ENCODE measurements at regions not wholly inside any gene's neighbourhood (a gene's known extent, or its start where the extent isn't known, plus 50 kb on each side); places are given as distances from the start of the nearest gene placed in this dataset.

GRCh38 chr5:179405054-179405416 lies 59.8 kb upstream of the ADAMTS2 start:
- peak overlapping the region in 1 of 2 experiments; percentile 91; a peak in 1 of 4 replicates for H3K27ac ChIP-seq (ENCODE audit: low read depth in 2 of 2, low read length in 1 of 2)
- H2AFZ ChIP-seq (ENCODE audit: low read depth): no peak overlapping the region
- H3F3A ChIP-seq (replicated peaks; ENCODE audit: insufficient read depth): no peaks in the 10 kb centered on the region
- no peaks in the 10 kb centered on the region for H3K9me2 ChIP-seq
- WGBS (ENCODE audit: low lambda C conversion rate): 14% methylated on average over 1 of the region's 2 CpGs
- DNase-seq: no peak
- POLR2A ChIA-PET: no interaction called here
- H3K36me3 ChIP-seq (replicated peaks in 1 of 2; ENCODE audit: control insufficient read depth in 1 of 2, insufficient read depth in 2 of 2, low read length in 1 of 2): no peaks in the 10 kb centered on the region
- H4K20me1 ChIP-seq (ENCODE audit: insufficient read depth): no peaks in the 10 kb centered on the region
- peaks cover 0 to 62% of the 10 kb centered on the region in 2 experiments; a peak in 1 of 4 replicates for H3K4me1 ChIP-seq (ENCODE audit: control insufficient read depth in 1 of 2, insufficient read depth in 2 of 2, low read depth in 1 of 2, low read length in 1 of 2)
- H3K27me3 ChIP-seq (ENCODE audit: insufficient read depth): no peaks in the 10 kb centered on the region
- TF ChIP-seq RCOR1 (IDR thresholded peaks at IDR 0.05; ENCODE audit: low read length) (no peak), SIN3A (IDR thresholded peaks at IDR 0.05; ENCODE audit: borderline replicate concordance, low read depth, low read length) (no peak), REST (IDR thresholded peaks at IDR 0.05; ENCODE audit: low read depth, low read length) (no peak), TEAD4 (IDR thresholded peaks at IDR 0.05; ENCODE audit: borderline replicate concordance, insufficient read depth) (no peak), MEF2A (IDR thresholded peaks at IDR 0.05; ENCODE audit: borderline replicate concordance, low read depth) (no peak), PBX3 (IDR thresholded peaks at IDR 0.05) (no peak), TAF1 (IDR thresholded peaks at IDR 0.05; ENCODE audit: borderline replicate concordance, low read depth, low read length) (no peak), YY1 (IDR thresholded peaks at IDR 0.05; ENCODE audit: low read depth) (no peak), NRF1 (IDR thresholded peaks at IDR 0.05; ENCODE audit: low read depth, low read length) (no peak), ZBTB33 (IDR thresholded peaks at IDR 0.05; ENCODE audit: borderline replicate concordance, low read depth) (no peak), RAD21 (IDR thresholded peaks at IDR 0.05; ENCODE audit: low read length) (no peak)
- no peak overlapping the region for H3K9ac ChIP-seq
- no peaks in the 10 kb centered on the region for H3K79me2 ChIP-seq (ENCODE audit: insufficient read depth)
- no peaks in the 10 kb centered on the region for H3K9me3 ChIP-seq
- no peak overlapping the region for H3K4me2 ChIP-seq
- no peak overlapping the region for H3K4me3 ChIP-seq (ENCODE audit: low read depth in 2 of 2, low read length in 1 of 2)
- CTCF ChIA-PET: interaction anchor here (0.6 to 2.4 kb wide), 11 partner anchors 33 to 240 kb away, joined by 3 to 12 read pairs (median 5); no protein-coding TSS in a partner anchor

Data from SK-N-SH (cell line).